A549 (cell line): ENCODE measurements at regions not wholly inside any gene's neighbourhood (a gene's known extent, or its start where the extent isn't known, plus 50 kb on each side); places are given as distances from the start of the nearest gene placed in this dataset.

Experiments used
- ATAC-seq, 2 experiments: fragments of 200-7000 bp in 1 of 2; fragments of >200 bp in 1 of 2; cut with Nextera tagmentation in 1 of 2; cut with Tn5 transposase in 1 of 2; 3 replicates each; pipeline versions ENCODE4 v1.8.0 to v1.9.1; 2018 to 2020; ENCODE audit warnings: mild to moderate bottlenecking in 1 of 2, moderate library complexity in 1 of 2
- CTCF ChIA-PET: fragments of 300-600 bp; sonication (Branson Sonifier 250); formaldehyde crosslinking; extraction: SDS; loops from one replicate; lab custom pipeline; 2021; ENCODE audit warnings: antibody characterized with exemption, inconsistent platforms; lab: Yijun Ruan, JAX
- POLR2A ChIA-PET: fragments of 350-600 bp; formaldehyde crosslinking; extraction: SDS; loops from one replicate; lab custom pipeline; 2021; ENCODE audit warnings: antibody characterized with exemption, inconsistent platforms; lab: Yijun Ruan, JAX
- DNase-seq, 2 experiments: peaks; one replicate each; pipeline versions ENCODE4 v3.0.0 to v3.0.0-alpha.2; 2011 to 2016; ENCODE audit warnings: low read depth in 1 of 2, low spot score in 1 of 2
- FAIRE-seq: peaks from 2 replicates; lab custom pipeline; 2011; peaks lifted over from hg19 to GRCh38; lab: Jason Lieb, UNC
- H3K27ac ChIP-seq, 2 experiments: fragments of >200 bp; sonication (Bioruptor Twin); formaldehyde crosslinking; 3 replicates each; pipeline ENCODE4 v1.5.1; 2016 to 2017
- H3K4me1 ChIP-seq: fragments of >200 bp; sonication (Bioruptor Twin); formaldehyde crosslinking; 3 replicates; pipeline ENCODE4 v1.6.1; 2016
- H3K4me2 ChIP-seq: fragments of >200 bp; sonication (Bioruptor Twin); formaldehyde crosslinking; 3 replicates; pipeline ENCODE4 v1.6.1; 2016
- H3K4me3 ChIP-seq: fragments of >200 bp; sonication (Bioruptor Twin); formaldehyde crosslinking; 3 replicates; pipeline ENCODE4 v1.5.1; 2016
- H3K9me3 ChIP-seq: fragments of >200 bp; sonication (Bioruptor Twin); formaldehyde crosslinking; 3 replicates; pipeline ENCODE4 v1.6.1; 2016
- CHD2 ChIP-seq: fragments of 150-350 bp; IDR thresholded peaks from 2 replicates; pipeline ENCODE4 v1.6.1; 2014; ENCODE audit warnings: low read length; ENCODE audit not compliant: partially characterized antibody
- EHMT2 ChIP-seq: fragments of 200-600 bp; sonication (generic); IDR thresholded peaks from 2 replicates; pipeline ENCODE4 v1.6.1; 2016; ENCODE audit warnings: antibody characterized with exemption, low read depth, mild to moderate bottlenecking, moderate library complexity
- FOSL2 ChIP-seq, 2 experiments: fragments of 450-650 bp in 1 of 2; fragments of >200 bp in 1 of 2; sonication (Bioruptor Twin) in 1 of 2; formaldehyde crosslinking; IDR thresholded peaks; 2 replicates each; pipeline versions ENCODE4 v1.5.0 to v1.6.1; 2016 to 2020; ENCODE audit warnings: mild to moderate bottlenecking in 1 of 2, moderate library complexity in 1 of 2
- FOXS1 ChIP-seq: fragments of 250-450 bp; sonication (Bioruptor Pico); IDR thresholded peaks from 2 replicates; pipeline ENCODE4 v1.5.0; 2020; ENCODE audit warnings: mild to moderate bottlenecking, moderate library complexity
- GATA3 ChIP-seq: IDR thresholded peaks from 2 replicates; pipeline ENCODE4 v1.6.1; 2012; ENCODE audit warnings: borderline replicate concordance
- HES2 ChIP-seq: fragments of >200 bp; sonication (Bioruptor Twin); formaldehyde crosslinking; IDR thresholded peaks from 2 replicates; pipeline ENCODE4 v1.6.1; 2016
- HEYL ChIP-seq: fragments of 250-450 bp; sonication (Bioruptor Pico); IDR thresholded peaks from 2 replicates; pipeline ENCODE4 v1.8.0; 2021; ENCODE audit warnings: mild to moderate bottlenecking, moderate library complexity
- HMGXB4 ChIP-seq: fragments of 250-450 bp; sonication (Bioruptor Pico); IDR thresholded peaks from 2 replicates; pipeline ENCODE4 v1.5.0; 2021; ENCODE audit warnings: mild to moderate bottlenecking, moderate library complexity, borderline replicate concordance
- HOXA7 ChIP-seq: fragments of 250-450 bp; sonication (Bioruptor Pico); IDR thresholded peaks from 2 replicates; pipeline ENCODE4 v1.5.0; 2020; ENCODE audit warnings: mild to moderate bottlenecking, moderate library complexity
- HOXB13 ChIP-seq: fragments of 250-450 bp; sonication (Bioruptor Pico); IDR thresholded peaks from 2 replicates; pipeline ENCODE4 v1.5.0; 2020; ENCODE audit warnings: low read depth, mild to moderate bottlenecking, moderate library complexity
- JUN ChIP-seq, 2 experiments: fragments of >200 bp; sonication (Bioruptor Twin); formaldehyde crosslinking; IDR thresholded peaks; 2 replicates in 1 of 2; 3 replicates in 1 of 2; pipeline ENCODE4 v1.6.1; 2016 to 2017
- KDM5A ChIP-seq: fragments of 200-600 bp; sonication (generic); IDR thresholded peaks from 2 replicates; pipeline ENCODE4 v1.6.1; 2016; ENCODE audit warnings: antibody characterized with exemption, mild to moderate bottlenecking
- MAZ ChIP-seq: fragments of 150-350 bp; IDR thresholded peaks from 2 replicates; pipeline ENCODE4 v1.6.1; 2014; ENCODE audit warnings: antibody characterized with exemption, low read depth, low read length, borderline replicate concordance
- NFE2L2 ChIP-seq: fragments of 150-350 bp; conservative IDR thresholded peaks from 2 replicates; pipeline ENCODE4 v1.6.1; 2014; ENCODE audit warnings: low read length
- NPAS2 ChIP-seq: fragments of 250-450 bp; sonication (Bioruptor Pico); IDR thresholded peaks from 2 replicates; pipeline ENCODE4 v1.8.0; 2022; ENCODE audit warnings: mild to moderate bottlenecking, moderate library complexity, borderline replicate concordance
- NR3C1 ChIP-seq: fragments of >200 bp; sonication (Bioruptor Twin); formaldehyde crosslinking; IDR thresholded peaks from 3 replicates; pipeline ENCODE4 v1.6.1; 2017
- POLR2A ChIP-seq: IDR thresholded peaks from 2 replicates; pipeline ENCODE4 v1.6.1; 2012; ENCODE audit warnings: mild to moderate bottlenecking, low read length
- POLR2AphosphoS2 ChIP-seq: conservative IDR thresholded peaks from 2 replicates; pipeline ENCODE4 v1.6.1; 2012; ENCODE audit warnings: low read length, improper control_type of control experiment, inconsistent platforms
- RCOR1 ChIP-seq: fragments of 150-350 bp; IDR thresholded peaks from 2 replicates; pipeline ENCODE4 v1.6.1; 2014; ENCODE audit warnings: antibody characterized with exemption, low read length, low read depth
- SREBF2 ChIP-seq: fragments of 450-650 bp; IDR thresholded peaks from 2 replicates; pipeline ENCODE4 v1.6.1; 2014; ENCODE audit warnings: mild to moderate bottlenecking, moderate library complexity
- TP53 ChIP-seq: fragments of 250-450 bp; sonication (Bioruptor Pico); IDR thresholded peaks from 2 replicates; pipeline ENCODE4 v1.5.0; 2021; ENCODE audit warnings: mild to moderate bottlenecking, moderate library complexity
- ZC3H11A ChIP-seq: fragments of 450-650 bp; IDR thresholded peaks from 2 replicates; pipeline ENCODE4 v1.6.1; 2014; ENCODE audit warnings: antibody characterized with exemption, mild to moderate bottlenecking
- ZNF302 ChIP-seq: fragments of 250-450 bp; sonication (Bioruptor Pico); IDR thresholded peaks from 2 replicates; pipeline ENCODE4 v1.9.0; 2021; ENCODE audit warnings: inconsistent platforms, mild to moderate bottlenecking, moderate library complexity
- WGBS: methylation state at CpG from one replicate; pipeline ENCODE4 v1.1.6; 2017; ENCODE audit errors: missing lambda C conversion rate; 5-methylcytosine and 5-hydroxymethylcytosine counted together
- TF ChIP-seq, protein P1 (sequence below): IDR thresholded peaks from 2 replicates; pipeline ENCODE4 v1.6.1; 2012
- TF ChIP-seq, protein P2 (sequence below): fragments of >200 bp; sonication (Bioruptor Twin); formaldehyde crosslinking; IDR thresholded peaks from 3 replicates; pipeline ENCODE4 v1.5.1; 2016

DNA sequence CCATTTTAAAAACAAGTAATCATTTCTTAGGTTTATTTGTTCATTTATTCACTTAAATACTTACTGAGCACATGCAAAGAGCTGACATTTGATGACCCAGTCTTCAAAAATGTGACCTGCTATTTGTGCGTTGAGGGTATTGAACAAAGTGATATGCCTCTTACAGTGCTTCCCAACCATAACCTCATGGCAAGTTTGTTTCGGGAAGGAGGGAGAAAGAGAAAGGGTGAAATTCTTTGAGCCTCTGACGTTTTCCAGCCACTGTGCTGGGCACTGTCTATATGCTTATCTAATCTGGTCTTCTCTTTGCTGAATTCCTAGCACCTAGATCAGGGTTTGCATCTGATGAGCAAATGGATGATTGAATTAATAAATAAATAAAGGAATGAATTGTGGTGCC lies 479.1 kb downstream of the HAPSTR1 start:
- Histone ChIP-seq H3K4me3 (no peak overlapping the region), H3K4me2 (no peak overlapping the region), H3K4me1 (no peaks in the 10 kb centered on the region), H3K27ac (no peak overlapping the region), H3K9me3 (no peaks in the 10 kb centered on the region)
- ChIA-PET POLR2A (no interaction called here), CTCF (no interaction called here)
- DNase-seq (no peak), FAIRE-seq (no peak), ATAC-seq (no peak)
- 5% methylated on average over 3 of the region's 3 CpGs for WGBS
- TF ChIP-seq NPAS2 (CRISPR knock-in tag): no peak
- no peak for TF ChIP-seq POLR2AphosphoS2
- TF ChIP-seq RCOR1: no peak
- TF ChIP-seq MAZ: no peak
- no peak for TF ChIP-seq HEYL
- no peak for TF ChIP-seq SREBF2
- TF ChIP-seq, protein P1, sequence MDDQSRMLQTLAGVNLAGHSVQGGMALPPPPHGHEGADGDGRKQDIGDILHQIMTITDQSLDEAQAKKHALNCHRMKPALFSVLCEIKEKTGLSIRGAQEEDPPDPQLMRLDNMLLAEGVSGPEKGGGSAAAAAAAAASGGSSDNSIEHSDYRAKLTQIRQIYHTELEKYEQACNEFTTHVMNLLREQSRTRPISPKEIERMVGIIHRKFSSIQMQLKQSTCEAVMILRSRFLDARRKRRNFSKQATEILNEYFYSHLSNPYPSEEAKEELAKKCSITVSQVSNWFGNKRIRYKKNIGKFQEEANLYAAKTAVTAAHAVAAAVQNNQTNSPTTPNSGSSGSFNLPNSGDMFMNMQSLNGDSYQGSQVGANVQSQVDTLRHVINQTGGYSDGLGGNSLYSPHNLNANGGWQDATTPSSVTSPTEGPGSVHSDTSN: no peak
- no peak for TF ChIP-seq HMGXB4 (CRISPR knock-in tag)
- no peak for TF ChIP-seq EHMT2
- TF ChIP-seq HOXA7 (CRISPR knock-in tag): no peak
- TF ChIP-seq FOXS1 (CRISPR knock-in tag): no peak
- no peak for TF ChIP-seq CHD2
- TF ChIP-seq TP53 (CRISPR knock-in tag): no peak
- no peak for TF ChIP-seq NFE2L2
- no peak for TF ChIP-seq GATA3
- TF ChIP-seq HOXB13: no peak
- no peak for TF ChIP-seq NR3C1
- no peak for TF ChIP-seq ZNF302
- TF ChIP-seq JUN (IDR thresholded peaks at IDR 0.05): no peak

GRCh38 chr16:9578459-9578858 lies 487.0 kb downstream of the HAPSTR1 start:
- Histone ChIP-seq H3K4me1 (no peaks in the 10 kb centered on the region), H3K4me3 (no peak overlapping the region), H3K4me2 (no peak overlapping the region), H3K27ac (no peak overlapping the region), H3K9me3 (no peaks in the 10 kb centered on the region)
- POLR2A ChIA-PET: no interaction called here
- ATAC-seq (no peak), DNase-seq (no peak), FAIRE-seq (no peak)
- TF ChIP-seq POLR2A (no peak), FOSL2 (IDR thresholded peaks at IDR 0.05) (no peak), FOSL2 (CRISPR knock-in tag; IDR thresholded peaks at IDR 0.05) (no peak), KDM5A (no peak)
- WGBS: 0% methylated on average over 7 of the region's 7 CpGs
- CTCF ChIA-PET: no interaction called here

DNA sequence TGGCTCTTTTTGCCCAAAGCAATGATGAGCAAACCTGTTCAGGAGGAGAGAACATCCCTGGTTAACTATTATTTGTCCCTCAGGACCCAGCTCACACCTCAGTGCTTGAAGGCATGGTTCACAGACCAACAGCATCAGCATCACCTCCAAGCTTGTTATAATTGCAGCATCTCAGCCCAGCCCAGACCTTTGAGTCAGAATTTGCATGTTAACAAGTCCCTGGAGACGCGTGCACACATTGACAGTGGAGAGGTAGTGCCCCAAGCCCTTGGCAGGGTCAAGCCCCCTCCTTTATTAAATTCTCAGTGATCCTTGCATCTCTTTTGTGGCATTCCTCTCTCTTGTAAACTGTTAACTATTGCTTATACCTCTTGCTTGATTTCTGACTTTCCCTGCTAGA lies 488.6 kb downstream of the HAPSTR1 start:
- no peak for DNase-seq
- H3K9me3 ChIP-seq: no peaks in the 10 kb centered on the region
- H3K4me3 ChIP-seq: no peak overlapping the region
- no peak for FAIRE-seq
- TF ChIP-seq, protein P2, sequence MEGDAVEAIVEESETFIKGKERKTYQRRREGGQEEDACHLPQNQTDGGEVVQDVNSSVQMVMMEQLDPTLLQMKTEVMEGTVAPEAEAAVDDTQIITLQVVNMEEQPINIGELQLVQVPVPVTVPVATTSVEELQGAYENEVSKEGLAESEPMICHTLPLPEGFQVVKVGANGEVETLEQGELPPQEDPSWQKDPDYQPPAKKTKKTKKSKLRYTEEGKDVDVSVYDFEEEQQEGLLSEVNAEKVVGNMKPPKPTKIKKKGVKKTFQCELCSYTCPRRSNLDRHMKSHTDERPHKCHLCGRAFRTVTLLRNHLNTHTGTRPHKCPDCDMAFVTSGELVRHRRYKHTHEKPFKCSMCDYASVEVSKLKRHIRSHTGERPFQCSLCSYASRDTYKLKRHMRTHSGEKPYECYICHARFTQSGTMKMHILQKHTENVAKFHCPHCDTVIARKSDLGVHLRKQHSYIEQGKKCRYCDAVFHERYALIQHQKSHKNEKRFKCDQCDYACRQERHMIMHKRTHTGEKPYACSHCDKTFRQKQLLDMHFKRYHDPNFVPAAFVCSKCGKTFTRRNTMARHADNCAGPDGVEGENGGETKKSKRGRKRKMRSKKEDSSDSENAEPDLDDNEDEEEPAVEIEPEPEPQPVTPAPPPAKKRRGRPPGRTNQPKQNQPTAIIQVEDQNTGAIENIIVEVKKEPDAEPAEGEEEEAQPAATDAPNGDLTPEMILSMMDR: no peak
- TF ChIP-seq HMGXB4 (CRISPR knock-in tag): no peak
- TF ChIP-seq FOSL2 (IDR thresholded peaks at IDR 0.05): no peak
- TF ChIP-seq FOSL2 (CRISPR knock-in tag; IDR thresholded peaks at IDR 0.05): no peak
- TF ChIP-seq HOXA7 (CRISPR knock-in tag): no peak
- no peak for TF ChIP-seq ZC3H11A
- no peak for TF ChIP-seq NPAS2 (CRISPR knock-in tag)
- TF ChIP-seq NR3C1: no peak
- TF ChIP-seq HES2: no peak
- H3K4me1 ChIP-seq: no peaks in the 10 kb centered on the region
- no peak for ATAC-seq
- CTCF ChIA-PET: no interaction called here
- H3K4me2 ChIP-seq: no peak overlapping the region
- POLR2A ChIA-PET: no interaction called here
- no peak overlapping the region for H3K27ac ChIP-seq
- WGBS: 2% methylated on average over 2 of the region's 2 CpGs
